NCI-H1417 (cell line): ENCODE measurements at regions not wholly inside any gene's neighbourhood (a gene's known extent, or its start where the extent isn't known, plus 50 kb on each side); places are given as distances from the start of the nearest gene placed in this dataset.

Experiments used
- DNase-seq, 3 experiments: peaks; one replicate each; lab custom pipeline; 2025; lab: John Stamatoyannopoulos, UW

- DNase-seq: peak in 1 of 3 experiments; percentile 60
These were observed 484.3 kb upstream of the LRATD1 start for GRCh38 chr2:14148216-14148615.

DNA sequence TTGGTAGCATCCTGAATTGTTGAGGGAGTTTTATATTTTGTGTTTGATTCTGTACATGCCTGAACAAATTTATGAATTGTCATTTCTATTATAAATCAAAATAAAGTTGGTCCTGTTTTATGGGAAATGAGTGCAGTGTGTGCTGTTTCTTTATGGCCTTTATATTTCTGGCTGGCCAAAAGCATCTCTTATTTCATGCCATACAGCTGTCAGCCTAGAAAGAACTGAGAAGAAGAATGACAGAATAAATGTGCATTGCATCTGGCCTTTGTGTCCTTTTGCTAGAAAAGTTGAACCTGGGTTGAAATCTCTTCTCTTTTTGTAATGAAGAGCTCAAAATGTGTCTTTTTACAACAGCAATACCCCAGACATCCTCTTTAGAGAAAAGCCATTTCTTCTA, 474.7 kb upstream of the LRATD1 start:
- no peak for DNase-seq

DNA sequence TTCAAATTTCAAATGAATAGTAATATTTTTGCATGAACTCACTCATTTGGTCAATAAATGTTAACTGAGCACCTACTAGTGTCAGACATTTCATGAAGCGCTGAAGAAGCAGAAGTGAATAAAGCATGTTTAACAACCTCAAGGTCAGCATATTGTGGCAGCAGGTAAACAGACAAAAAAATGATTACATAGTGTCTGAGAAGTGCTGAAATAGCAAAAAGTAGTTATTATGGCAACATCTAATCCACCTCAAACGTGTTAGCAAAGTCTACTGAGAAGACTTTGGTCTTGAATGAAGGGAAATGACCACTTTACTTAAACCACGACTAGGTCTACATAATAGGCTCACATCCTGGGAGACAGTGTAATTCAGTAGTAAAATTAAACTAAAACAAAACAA, 452.2 kb upstream of the LRATD1 start:
- no peak for DNase-seq

DNA sequence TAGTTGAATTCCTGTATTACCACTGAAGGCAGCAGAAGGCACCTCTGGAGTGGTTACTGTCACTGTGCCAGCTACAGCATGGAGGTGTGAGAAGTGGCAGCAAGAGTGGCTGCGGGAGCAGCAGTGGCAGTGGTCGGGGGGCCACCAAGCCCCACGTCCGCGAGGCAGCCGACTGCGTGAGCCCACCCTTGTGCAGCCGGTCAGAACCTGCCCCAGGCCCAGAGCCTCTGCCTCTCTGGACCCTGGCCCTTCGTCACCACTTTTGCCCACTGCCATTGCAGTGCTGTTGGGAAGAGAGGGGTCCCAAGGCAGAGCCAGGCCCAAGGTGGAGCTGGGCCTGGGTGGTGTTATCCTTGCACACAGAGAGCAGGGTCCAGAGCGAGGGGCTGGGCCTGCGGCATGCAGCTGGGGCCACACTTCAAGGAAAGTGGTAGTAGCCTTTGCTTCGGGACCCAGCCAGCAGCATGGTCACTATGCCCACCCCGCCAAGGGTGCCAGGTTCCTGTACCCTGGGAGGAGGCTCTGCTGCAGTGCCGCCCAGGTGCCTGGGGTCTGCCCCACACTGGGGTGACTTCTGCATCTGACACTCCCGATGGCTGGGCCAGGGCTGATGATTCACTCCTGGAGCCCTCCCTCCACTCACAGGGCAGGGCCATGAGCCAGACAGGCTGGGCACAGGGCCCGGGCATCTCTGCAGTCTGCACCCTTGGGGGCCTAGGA, 450.1 kb upstream of the LRATD1 start:
- no peak for DNase-seq

DNA sequence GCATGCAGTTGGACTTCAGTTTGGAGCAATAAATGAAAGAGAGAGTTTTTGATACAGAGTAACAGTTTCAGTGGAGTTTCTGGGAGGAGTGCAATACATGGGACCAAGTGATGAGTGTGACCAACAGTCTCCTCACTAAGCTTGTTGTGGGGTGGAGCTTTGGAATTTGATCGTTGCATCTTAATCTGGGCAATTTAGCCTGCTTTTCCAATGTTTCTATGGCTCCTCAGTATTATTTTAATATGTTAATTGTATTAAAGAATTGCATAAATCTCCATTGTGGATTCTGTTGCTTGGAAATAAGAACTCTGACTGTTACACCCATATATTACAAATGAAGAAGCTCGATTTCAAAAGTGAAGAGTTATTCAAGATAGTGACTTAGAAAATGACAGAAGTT, 446.6 kb upstream of the LRATD1 start:
- no peak for DNase-seq

GRCh38 chr2:14188446-14188845, 444.1 kb upstream of the LRATD1 start:
- DNase-seq: no peak

DNA sequence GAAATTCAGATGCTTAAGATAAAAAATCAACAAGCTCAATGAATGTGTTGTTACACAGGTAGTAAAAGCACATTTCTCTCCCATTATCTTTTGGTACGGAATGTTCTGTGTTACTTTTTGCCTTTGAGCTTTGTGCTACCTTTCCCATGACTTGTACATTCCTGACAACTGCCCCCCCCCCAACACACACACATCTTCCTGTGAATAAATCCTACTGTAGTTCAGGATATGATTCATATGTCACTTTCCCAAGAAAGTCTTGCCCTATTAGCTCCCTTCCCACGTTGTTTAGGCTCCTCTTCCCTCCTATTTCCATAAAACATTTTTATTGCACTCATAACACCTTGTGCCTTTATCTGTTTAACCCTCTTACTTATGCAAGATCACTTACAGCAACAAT, 442.6 kb upstream of the LRATD1 start:
- DNase-seq: no peak

DNA sequence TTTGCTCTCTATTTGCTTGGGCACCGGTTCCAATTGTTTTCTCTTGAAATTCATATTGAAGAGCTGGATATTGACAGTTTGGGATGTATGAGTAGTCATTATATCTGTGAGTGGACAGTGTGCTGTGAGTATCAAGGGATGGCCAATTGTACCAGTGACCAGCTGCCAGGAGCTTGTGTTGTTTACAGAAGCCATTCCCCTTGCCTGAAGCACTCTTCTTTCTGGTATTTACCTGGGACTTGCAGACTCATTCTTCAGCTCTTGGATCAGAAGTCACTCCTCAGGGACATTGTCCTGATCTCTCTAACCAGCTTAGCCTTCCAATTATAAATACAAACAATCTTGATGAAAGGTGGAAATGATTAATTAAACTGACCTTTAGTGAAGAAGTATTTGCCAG, 438.3 kb upstream of the LRATD1 start:
- DNase-seq: peak in 2 of 3 experiments; percentile 27 to 83

GRCh38 chr2:14197293-14197692, 435.2 kb upstream of the LRATD1 start:
- no peak for DNase-seq

DNA sequence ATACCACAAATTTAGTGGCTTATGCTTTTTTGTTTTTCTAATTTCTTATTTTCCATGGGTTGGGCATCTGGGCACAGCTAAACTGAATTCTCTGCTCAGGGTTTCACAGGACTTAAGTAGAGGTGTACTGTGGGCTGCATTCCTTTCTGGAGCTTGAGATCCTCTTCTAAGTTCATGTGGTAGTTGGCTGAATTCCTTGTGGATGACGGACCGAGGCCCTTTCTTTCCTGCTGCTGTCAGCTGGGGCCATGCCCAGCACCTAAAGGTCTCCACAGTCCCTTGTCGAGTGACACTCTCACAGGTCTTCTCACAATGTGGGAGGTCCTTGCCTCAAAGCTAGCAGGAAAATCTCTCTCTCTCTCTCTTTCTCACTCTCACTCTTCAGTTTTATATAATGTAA, 433.5 kb upstream of the LRATD1 start:
- DNase-seq: no peak

DNA sequence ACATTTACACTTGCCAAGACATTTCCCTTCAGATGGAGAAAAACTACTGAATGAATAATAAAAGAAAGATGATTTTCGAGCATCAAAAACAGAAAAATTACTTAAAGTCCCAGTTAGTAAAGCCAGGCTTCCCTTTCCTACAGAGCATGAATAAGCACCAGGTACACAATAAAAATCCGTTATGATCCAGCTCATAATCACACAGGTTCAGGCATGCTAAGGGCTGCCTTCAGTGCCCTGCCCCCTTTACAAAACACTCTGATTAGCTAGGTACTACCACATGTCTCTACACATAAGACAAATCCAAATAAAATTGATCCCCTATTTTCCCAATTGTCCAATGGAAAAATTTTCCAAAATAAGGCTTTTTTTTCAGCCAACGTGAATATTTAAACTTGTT, 413.2 kb upstream of the LRATD1 start:
- DNase-seq: no peak

- no peak for DNase-seq
These were observed 412.4 kb upstream of the LRATD1 start for GRCh38 chr2:14220101-14220500.

DNA sequence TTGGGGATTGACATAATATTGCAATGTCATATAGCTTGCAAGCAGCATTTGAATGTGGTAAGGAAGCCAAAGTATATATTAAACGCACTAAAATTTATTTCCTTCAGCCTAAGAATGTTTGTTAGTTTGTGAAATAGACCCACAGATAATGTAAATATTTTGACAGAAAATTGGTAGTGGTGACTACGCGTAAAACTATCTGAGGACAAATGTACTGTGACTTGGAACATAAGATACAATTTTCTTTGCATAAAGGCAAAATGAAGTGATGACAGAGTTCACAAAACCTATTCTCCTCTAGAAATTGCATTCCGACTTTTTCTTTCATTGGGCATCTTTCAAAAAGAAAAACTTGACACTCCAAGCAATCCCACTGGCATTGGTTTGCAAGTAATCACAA, 411.1 kb upstream of the LRATD1 start:
- no peak for DNase-seq

GRCh38 chr2:14223576-14223975, 408.9 kb upstream of the LRATD1 start:
- no peak for DNase-seq

- no peak for DNase-seq
These were observed 401.1 kb upstream of the LRATD1 start for GRCh38 chr2:14231391-14231898.

GRCh38 chr2:14232217-14232616, 400.3 kb upstream of the LRATD1 start:
- no peak for DNase-seq

- no peak for DNase-seq
These were observed 397.6 kb upstream of the LRATD1 start for GRCh38 chr2:14234911-14235310.

- no peak for DNase-seq
These were observed 396.9 kb upstream of the LRATD1 start for GRCh38 chr2:14235667-14236066.

DNA sequence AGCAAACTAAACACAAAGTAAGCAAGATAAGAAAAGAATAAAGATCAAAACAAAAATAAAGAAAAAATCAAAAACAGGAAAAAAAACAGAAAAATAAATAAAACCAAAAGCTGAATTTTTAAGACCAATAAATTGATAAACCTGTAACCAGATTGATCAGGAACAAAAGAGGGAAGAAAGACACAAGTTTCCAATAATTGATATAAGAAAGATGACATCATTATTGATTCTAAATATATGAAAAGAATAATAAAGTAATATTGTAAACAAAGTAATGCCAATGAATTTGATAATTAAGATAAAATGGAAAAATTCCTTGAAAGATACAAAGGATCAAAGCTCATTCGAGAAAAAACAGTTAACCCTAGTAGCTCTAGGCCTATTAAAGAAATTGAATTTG, 394.6 kb upstream of the LRATD1 start:
- no peak for DNase-seq

DNA sequence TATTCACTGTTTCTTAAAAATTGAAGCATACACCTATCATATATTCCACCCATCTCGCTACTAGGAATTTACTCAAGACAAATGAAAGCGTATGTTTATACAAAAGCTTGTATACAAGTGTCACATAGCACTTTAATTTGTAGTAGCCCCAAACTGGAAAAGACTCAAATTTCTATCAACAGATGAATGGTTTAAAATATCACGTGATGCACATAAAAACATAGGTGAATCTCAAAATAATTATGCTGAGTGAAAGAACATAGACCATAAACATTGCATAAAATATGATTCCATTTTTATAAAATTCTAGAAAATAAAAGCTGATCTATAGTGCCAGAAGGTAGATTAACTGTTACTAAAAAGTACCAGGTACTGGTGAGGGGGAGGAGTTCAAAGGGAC, 392.9 kb upstream of the LRATD1 start:
- DNase-seq: no peak

- DNase-seq: no peak
These were observed 391.6 kb upstream of the LRATD1 start for GRCh38 chr2:14240868-14241267.

- no peak for DNase-seq
These were observed 386.6 kb upstream of the LRATD1 start for GRCh38 chr2:14245901-14246300.

- DNase-seq: no peak
These were observed 377.2 kb upstream of the LRATD1 start for GRCh38 chr2:14255135-14255820.

GRCh38 chr2:14256890-14257289, 375.6 kb upstream of the LRATD1 start:
- no peak for DNase-seq
